Cardiac muscle cell (in vitro differentiated cells and primary cell): ENCODE measurements at regions not wholly inside any gene's neighbourhood (a gene's known extent, or its start where the extent isn't known, plus 50 kb on each side); places are given as distances from the start of the nearest gene placed in this dataset.

ENCODE experiments used
- DNase-seq, 2 donors: peaks; one replicate each; pipeline versions ENCODE4 v3.0.0 to v3.0.0-alpha.2; 2010 to 2017; ENCODE audit warnings: low read depth in 1 of 2, low spot score in 1 of 2
- H3K27ac ChIP-seq: fragments of 200-600 bp; sonication (generic); 2 replicates; pipeline ENCODE4 v1.5.1; 2016
- H3K27me3 ChIP-seq: fragments of 200-600 bp; sonication (generic); 2 replicates; pipeline ENCODE4 v1.6.0; 2016; ENCODE audit warnings: control low read depth
- H3K36me3 ChIP-seq: fragments of 200-600 bp; sonication (generic); 2 replicates; pipeline ENCODE4 v1.5.1; 2016; ENCODE audit warnings: control low read depth
- H3K4me1 ChIP-seq: fragments of 200-600 bp; sonication (generic); 2 replicates; pipeline ENCODE4 v1.8.1; 2017; ENCODE audit warnings: low read depth, mild to moderate bottlenecking, mixed run types
- H3K4me3 ChIP-seq: fragments of 200-600 bp; sonication (generic); 2 replicates; pipeline ENCODE4 v1.5.1; 2016; ENCODE audit warnings: mild to moderate bottlenecking
- H3K9me3 ChIP-seq: fragments of 200-600 bp; sonication (generic); 2 replicates; pipeline ENCODE4 v1.5.1; 2017; ENCODE audit warnings: low read depth, mild to moderate bottlenecking, control low read depth
- TF ChIP-seq, protein P1 (sequence below): IDR thresholded peaks from 2 replicates; pipeline ENCODE4 v1.5.1; 2012; ENCODE audit warnings: low read depth, mild to moderate bottlenecking, low read length

DNA sequence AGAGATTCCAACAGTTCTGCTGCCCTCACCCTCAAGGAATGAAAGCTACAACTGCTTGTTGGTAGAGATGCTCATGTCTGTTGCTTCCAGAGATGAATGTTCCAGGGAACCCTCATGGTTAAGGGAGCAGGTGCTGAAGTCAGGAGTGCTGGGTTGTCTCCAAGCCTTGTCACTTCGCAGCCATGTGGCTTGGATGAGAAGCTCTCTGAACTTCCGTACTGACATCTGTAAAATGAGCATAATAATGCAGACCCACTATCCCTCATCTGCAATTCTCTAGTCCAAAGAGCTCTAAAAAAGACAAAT is 133.3 kb upstream of the ADRA1B start:
- Histone ChIP-seq H3K9me3 (no peaks in the 10 kb centered on the region), H3K36me3 (no peaks in the 10 kb centered on the region), H3K27me3 (no peaks in the 10 kb centered on the region), H3K4me3 (no peak overlapping the region), H3K27ac (no peak overlapping the region), H3K4me1 (no peaks in the 10 kb centered on the region)
- no peak for DNase-seq
- TF ChIP-seq, protein P1, sequence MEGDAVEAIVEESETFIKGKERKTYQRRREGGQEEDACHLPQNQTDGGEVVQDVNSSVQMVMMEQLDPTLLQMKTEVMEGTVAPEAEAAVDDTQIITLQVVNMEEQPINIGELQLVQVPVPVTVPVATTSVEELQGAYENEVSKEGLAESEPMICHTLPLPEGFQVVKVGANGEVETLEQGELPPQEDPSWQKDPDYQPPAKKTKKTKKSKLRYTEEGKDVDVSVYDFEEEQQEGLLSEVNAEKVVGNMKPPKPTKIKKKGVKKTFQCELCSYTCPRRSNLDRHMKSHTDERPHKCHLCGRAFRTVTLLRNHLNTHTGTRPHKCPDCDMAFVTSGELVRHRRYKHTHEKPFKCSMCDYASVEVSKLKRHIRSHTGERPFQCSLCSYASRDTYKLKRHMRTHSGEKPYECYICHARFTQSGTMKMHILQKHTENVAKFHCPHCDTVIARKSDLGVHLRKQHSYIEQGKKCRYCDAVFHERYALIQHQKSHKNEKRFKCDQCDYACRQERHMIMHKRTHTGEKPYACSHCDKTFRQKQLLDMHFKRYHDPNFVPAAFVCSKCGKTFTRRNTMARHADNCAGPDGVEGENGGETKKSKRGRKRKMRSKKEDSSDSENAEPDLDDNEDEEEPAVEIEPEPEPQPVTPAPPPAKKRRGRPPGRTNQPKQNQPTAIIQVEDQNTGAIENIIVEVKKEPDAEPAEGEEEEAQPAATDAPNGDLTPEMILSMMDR = no peak

DNA sequence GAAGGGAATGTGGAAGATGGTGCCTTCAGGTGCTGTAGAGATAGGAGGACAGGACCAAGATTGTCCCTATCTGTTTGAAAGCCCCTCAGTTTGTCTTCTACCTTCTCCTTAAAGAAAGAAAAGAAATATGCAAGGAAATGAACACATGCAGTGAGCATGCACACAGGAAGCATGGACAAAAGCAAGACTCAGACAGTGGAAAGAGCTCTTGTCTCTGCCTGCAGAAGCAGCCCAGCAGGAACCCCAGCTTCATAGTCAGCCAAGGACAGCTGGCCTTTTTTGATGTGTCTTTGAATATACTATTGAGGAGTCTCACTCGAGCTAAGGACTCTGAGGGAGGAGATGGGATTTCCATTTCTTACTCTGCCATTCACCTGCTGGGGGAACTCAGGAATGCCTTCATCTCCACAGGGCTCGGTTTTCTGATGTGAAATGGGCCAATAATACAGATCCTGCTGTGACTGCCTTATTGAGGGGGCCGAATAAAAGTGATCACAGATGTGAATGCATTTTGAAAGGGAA is 132.5 kb upstream of the ADRA1B start:
- Histone ChIP-seq H3K36me3 (no peaks in the 10 kb centered on the region), H3K4me1 (no peaks in the 10 kb centered on the region), H3K27me3 (no peaks in the 10 kb centered on the region), H3K27ac (no peak overlapping the region), H3K9me3 (no peaks in the 10 kb centered on the region), H3K4me3 (no peak overlapping the region)
- TF ChIP-seq, protein P1 = no peak
- DNase-seq = no peak

DNA sequence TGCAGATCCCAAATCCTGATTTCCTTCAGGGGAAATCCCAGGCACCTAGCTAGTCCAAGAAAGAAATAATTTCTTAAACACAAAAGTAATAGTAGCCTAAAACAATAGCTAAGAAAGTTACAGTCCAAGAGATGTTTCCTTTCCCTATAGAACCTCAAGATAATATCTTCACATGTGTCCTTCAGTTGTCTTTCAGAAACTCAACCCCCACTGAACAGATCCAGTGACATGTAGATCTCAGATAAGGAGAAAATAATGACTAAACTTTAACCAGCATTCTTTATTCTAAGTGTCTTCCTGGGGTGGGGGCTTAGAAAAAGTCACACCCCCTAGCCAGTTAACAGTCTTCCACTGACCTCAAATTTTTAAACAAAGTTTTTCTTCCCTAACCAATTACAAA is 131.3 kb upstream of the ADRA1B start:
- no peak overlapping the region for H3K27ac ChIP-seq
- no peaks in the 10 kb centered on the region for H3K4me1 ChIP-seq
- H3K4me3 ChIP-seq = no peak overlapping the region
- no peaks in the 10 kb centered on the region for H3K27me3 ChIP-seq
- no peak for DNase-seq
- H3K36me3 ChIP-seq = no peaks in the 10 kb centered on the region
- no peaks in the 10 kb centered on the region for H3K9me3 ChIP-seq
- TF ChIP-seq, protein P1 = no peak

DNA sequence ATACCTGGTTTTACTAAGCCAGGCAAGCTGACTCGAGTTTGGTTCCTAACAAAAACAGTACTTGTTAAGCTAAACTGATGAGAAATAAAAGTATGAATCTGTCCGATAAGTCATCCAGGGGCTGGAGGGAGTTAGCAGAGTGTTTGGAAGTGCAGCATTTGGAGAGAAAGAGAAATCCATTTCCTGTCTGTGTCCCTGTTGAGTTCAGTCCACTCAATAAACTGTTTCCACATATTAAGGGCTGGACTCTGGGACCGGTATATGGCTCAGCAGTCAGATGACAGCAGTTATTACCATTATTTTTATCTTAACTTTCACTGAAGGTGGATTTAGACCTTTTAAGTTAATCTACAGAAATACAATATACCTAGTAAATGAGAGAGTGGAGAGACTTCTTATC is 130.6 kb upstream of the ADRA1B start:
- TF ChIP-seq, protein P1 = no peak
- H3K4me3 ChIP-seq = no peak overlapping the region
- H3K27ac ChIP-seq = no peak overlapping the region

DNA sequence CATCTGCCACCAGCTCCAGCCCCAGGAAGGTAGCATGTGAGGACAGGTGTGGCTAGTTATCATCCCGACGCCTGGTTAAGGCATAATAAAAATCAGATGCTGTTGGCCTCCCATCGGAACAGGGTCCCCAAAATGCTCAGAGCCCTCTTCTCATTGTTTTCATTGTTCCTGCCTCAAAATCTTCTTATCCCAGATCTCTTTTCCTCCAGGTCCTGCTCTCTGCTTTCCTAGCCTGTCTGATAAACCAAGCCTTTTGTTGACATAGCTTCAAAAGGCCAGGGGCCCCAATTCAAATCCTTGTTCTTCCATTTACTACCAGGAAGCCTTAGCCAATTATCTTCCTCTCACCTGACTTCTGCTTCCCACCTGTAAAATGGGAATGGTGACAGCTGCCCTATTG is 130.1 kb upstream of the ADRA1B start:
- Histone ChIP-seq H3K4me1 (no peaks in the 10 kb centered on the region), H3K4me3 (no peak overlapping the region), H3K27ac (no peak overlapping the region), H3K36me3 (no peaks in the 10 kb centered on the region), H3K9me3 (no peaks in the 10 kb centered on the region), H3K27me3 (no peaks in the 10 kb centered on the region)
- no peak for DNase-seq
- TF ChIP-seq, protein P1 = no peak

More for the DNA sequence above, 130.6 kb upstream of the ADRA1B start:
- H3K36me3 ChIP-seq = no peaks in the 10 kb centered on the region
- no peaks in the 10 kb centered on the region for H3K9me3 ChIP-seq
- no peaks in the 10 kb centered on the region for H3K27me3 ChIP-seq
- H3K4me1 ChIP-seq = no peaks in the 10 kb centered on the region
- DNase-seq = peak in 1 of 2 donors; percentile 15
